ENCODE measurements at regions not wholly inside any gene's neighbourhood (a gene's known extent, or its start where the extent isn't known, plus 50 kb on each side); places are given as distances from the start of the nearest gene placed in this dataset.

DNA sequence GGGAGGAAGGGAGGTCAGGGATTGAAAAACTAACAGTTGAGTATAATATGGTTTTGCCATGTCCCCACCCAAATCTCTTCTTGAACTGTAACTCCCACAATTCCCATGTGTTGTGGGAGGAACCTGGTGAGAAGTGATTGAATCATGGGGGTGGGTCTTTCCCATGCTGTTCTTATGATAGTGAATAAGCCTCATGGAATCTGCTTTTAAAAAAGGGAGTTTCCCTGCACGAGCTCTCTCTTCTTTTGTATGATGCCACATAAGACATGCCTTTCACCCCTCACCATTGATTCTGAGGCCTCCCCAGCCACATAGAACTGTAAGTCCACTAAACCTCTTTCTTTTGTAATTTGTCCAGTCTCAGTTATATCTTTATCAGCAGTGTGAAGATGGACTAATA is 833.4 kb upstream of the MAP3K7 start:
- TF ChIP-seq, protein P1, sequence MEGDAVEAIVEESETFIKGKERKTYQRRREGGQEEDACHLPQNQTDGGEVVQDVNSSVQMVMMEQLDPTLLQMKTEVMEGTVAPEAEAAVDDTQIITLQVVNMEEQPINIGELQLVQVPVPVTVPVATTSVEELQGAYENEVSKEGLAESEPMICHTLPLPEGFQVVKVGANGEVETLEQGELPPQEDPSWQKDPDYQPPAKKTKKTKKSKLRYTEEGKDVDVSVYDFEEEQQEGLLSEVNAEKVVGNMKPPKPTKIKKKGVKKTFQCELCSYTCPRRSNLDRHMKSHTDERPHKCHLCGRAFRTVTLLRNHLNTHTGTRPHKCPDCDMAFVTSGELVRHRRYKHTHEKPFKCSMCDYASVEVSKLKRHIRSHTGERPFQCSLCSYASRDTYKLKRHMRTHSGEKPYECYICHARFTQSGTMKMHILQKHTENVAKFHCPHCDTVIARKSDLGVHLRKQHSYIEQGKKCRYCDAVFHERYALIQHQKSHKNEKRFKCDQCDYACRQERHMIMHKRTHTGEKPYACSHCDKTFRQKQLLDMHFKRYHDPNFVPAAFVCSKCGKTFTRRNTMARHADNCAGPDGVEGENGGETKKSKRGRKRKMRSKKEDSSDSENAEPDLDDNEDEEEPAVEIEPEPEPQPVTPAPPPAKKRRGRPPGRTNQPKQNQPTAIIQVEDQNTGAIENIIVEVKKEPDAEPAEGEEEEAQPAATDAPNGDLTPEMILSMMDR (conservative IDR thresholded peaks at IDR 0.05 in 1 of 2, IDR thresholded peaks at IDR 0.05 in 1 of 2; ENCODE audit: low read depth in 1 of 2, low read length in 2 of 2): no peak
- TF ChIP-seq EZH2 (IDR thresholded peaks at IDR 0.05; ENCODE audit: low read length, missing control alignments): no peak

All from fibroblast of lung (primary cell).